SH-SY5Y (cell line): ENCODE measurements at regions not wholly inside any gene's neighbourhood (a gene's known extent, or its start where the extent isn't known, plus 50 kb on each side); places are given as distances from the start of the nearest gene placed in this dataset.

Source experiments
- GATA2 ChIP-seq: IDR thresholded peaks from 2 replicates; pipeline ENCODE4 v1.6.1; 2011; ENCODE audit warnings: mild to moderate bottlenecking, low read depth, low read length
- GATA3 ChIP-seq: IDR thresholded peaks from 2 replicates; pipeline ENCODE4 v1.6.1; 2011; ENCODE audit warnings: low read depth, mild to moderate bottlenecking, low read length, moderate library complexity

DNA sequence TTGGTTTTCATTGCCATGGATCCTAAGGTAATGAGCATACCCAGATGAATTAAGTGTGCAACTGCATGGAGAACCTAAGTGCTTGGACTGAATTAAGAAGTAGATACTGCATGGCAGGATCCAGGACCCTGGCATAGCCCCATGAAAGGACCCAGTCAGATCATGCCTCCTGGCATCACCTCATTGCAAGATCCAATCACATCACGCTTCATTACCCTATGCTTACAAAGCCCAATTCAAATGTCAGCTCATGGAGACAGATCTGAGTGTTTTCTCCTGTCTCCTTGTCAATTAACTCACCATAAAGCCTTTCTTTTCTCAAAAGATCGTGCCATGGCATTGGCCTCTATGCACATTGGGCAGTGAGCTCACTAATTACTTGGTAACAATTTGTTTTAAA is 519.8 kb upstream of the ZNF804A start:
- TF ChIP-seq GATA2 = no peak
- TF ChIP-seq GATA3 = no peak

DNA sequence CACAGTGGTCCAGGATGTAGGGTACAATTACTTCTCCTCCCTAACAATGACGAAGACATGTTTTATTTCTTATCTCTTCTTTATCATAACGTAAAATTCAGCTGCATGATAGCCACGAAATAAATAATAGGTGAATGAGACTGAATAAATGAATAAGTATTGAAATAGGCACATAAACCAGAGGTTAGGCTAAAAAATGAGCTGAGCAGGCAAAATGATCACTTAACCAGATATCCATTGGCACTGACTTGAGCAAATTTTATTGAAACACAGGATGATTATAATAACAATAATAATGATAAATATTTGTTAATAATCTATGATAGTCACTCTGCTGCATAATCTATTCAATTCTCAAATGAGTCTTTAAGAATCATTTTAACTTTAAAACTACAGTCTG is 506.9 kb upstream of the ZNF804A start:
- TF ChIP-seq GATA2 = no peak
- TF ChIP-seq GATA3 = no peak

DNA sequence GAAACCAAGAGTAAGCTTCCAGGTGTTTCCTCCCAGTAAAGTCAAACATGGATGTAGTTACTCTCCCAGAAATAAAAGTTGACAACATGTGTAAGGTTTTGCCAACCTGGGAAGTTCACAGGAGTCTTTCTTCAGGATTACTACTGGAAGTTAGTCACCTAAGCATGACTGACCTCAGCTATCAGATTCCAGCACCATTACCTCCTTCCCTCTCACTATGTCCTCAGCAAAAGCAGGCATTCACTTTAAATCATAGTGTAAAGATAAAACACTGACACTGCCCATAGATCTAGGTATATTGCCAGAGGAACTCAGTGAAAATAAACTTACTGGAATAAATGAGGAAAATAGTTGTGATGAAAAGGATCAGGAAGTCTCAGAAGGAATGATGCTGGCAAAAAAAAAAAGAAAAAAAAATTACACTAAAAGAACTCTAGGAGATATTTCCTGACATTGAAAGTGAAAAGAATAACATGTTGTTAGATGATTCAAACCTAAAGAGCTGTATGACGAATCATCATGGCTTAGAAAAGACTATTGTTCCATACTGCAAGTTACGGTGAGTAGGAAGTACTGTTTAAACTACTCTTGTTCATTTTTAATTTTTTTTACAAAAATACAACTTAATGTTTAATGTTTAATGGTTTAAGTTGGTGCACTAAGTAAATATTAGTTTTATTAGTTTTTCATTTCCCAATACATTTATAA is 484.5 kb upstream of the ZNF804A start:
- no peak for TF ChIP-seq GATA3
- no peak for TF ChIP-seq GATA2

DNA sequence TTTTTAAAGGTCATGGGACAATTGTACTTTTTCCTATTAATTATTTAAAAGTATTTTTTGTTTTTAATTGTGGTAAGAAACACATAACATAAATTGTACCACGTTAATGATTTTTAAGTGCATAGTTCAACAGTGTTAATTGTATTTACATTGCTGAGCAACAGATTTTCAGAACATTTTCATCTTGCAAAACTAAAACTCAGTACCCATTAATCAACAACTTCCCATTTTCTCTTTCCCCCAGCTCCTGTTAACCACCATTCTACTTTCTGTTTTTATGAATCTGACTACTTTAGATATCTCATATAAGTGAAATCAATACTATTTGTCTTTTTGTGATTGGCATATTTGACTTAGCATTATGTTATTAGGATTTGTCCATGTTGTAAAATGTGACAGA is 483.9 kb upstream of the ZNF804A start:
- no peak for TF ChIP-seq GATA2
- no peak for TF ChIP-seq GATA3

DNA sequence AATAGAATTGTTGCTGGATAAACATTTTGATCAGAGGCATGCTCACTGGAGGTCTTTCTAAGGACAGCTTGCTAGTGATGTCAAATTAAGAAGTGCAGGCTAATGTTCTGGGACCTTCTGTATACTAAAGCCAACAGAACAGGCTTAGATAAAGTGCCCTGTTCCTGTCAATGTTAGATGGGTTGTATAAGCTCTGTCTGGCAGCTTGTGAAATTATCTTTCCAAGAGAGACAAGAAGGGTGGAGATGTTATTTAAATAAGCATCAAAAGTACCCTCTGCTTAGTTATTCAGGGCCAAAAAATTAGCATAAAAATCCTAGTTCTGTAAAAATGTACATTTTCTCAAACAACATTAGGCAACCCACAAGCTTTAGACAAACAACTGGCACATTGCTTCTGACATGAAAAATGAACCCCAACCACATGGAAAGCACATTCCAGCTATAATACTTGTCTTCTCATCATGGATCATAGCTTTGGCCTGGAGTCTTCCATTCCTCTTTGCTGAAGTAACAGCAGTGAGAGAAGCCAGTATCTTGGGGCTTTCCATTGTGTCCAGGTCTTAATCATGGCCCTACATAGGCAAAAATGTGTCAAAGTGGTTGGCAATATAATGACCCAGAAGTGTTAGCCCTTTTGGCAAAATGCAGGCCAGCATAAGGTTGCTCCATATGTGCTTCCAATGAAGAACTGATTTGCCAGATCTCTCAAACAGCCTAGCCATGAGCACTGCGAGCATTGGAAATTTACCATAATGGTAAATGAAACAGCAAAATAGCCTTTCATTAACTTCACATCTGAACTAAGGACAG is 478.1 kb upstream of the ZNF804A start:
- no peak for TF ChIP-seq GATA2
- no peak for TF ChIP-seq GATA3

DNA sequence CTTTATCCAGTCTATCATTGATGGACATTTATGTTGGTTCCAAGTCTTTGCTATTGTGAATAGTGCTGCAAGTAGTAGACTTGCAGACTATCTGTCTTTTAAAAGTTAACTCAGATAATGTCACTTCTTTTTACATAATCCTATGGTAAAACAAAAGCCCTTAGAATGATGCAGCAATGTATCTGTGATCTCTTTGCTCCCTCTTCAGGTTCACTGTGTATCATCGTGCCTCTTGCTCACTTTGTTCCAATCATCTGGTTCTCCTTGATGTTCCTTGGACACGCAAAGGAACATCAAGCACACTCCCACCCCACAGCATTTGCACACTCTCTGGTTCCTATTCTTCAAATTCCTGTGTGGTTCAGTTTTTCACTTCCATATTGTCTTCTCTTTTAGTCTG is 472.5 kb upstream of the ZNF804A start:
- TF ChIP-seq GATA3 (no peak), GATA2 (no peak)

DNA sequence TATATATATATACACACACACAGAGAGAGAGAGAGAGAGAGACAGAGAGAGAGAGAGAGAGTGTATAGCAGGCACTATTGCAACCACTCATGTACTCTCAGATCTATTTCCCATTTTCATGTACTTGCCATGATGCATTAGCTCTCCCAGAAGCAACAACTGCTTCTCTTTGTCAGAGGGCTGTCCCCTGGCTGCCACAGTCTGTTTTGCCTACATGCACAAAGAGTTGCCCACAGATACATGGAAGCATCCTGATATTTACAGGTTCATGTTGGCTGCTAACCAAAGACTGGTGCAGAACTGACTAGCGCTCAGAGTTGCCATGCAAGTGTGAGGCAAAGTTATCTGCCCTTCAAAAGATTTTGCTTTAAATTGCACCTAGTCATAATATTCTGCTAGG is 469.3 kb upstream of the ZNF804A start:
- TF ChIP-seq GATA3 (no peak), GATA2 (no peak)

DNA sequence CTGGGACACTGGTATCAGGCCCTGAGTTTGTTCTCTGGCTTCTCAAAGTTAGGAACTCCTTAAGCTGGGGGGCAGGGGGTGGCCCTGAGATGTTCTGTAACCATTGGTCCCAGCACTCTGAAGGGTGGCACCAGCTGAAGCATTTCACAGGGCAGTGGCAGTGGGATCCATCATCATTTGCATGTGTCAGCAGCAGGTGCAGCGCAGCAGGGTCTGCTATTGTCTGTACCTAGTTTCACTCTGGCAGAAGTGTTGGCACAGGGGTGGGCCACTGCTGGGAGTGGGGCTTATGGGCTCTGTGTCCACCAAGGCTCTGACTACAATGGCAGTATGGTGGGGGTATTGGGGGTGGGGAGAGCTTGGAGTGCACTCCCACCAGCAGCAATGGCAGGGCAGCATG is 460.4 kb upstream of the ZNF804A start:
- TF ChIP-seq GATA2 = no peak
- TF ChIP-seq GATA3 = no peak

DNA sequence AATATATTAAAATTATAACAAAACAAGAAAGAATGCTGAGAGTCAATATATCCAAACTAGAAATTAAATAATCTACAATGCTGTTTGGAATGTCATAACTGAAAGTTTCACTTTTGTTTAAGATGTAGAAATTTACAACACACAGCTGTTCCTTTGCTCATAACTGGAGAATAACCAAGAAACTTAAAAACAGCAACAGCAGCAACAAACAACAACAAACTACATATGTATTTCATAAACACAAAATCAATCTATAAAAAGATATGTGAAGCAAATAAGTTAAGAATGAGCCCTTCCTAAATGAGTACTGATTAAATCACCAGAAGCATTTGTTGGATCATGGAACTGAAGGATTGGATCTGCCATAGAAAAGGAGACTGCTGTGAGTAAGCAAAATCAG is 456.5 kb upstream of the ZNF804A start:
- TF ChIP-seq GATA3 (no peak), GATA2 (no peak)

DNA sequence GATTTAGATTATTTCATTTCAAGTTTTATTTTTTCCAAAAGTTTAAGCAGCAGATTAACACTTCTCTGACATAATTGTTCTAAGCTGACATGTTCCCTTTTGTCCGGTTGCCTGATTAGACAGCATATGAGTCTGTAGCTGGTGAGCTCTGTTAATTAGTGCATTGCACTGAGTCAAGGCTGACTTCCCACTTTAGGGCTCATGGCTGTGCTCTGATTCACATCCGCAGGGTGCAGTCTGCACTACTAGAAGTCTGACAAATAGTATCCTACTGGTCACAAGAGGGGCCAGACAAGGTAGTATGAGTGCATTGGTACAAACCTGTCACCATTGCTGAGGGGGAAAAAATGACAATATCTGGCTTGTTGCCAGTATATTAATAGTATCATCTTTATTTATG is 443.9 kb upstream of the ZNF804A start:
- TF ChIP-seq GATA2 = no peak
- no peak for TF ChIP-seq GATA3

DNA sequence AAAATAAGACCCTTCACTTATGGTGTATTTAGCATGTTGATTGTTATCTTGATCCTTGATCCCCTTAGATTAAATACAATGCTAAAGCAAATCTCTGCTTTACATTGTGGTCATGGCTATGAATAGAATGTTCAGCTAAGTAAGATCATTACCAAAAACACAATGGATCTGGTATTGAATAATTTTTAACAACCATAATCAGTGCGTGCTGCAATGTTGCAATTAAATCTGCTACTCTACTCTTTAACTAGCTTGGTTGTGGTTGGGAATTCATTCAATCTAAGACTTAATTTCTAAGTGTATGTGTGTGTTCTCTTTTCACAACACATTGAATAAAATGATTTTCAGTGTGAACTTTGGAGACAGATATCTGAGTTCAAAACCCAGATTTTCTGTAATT is 442.5 kb upstream of the ZNF804A start:
- TF ChIP-seq GATA3 = no peak
- TF ChIP-seq GATA2 = no peak

DNA sequence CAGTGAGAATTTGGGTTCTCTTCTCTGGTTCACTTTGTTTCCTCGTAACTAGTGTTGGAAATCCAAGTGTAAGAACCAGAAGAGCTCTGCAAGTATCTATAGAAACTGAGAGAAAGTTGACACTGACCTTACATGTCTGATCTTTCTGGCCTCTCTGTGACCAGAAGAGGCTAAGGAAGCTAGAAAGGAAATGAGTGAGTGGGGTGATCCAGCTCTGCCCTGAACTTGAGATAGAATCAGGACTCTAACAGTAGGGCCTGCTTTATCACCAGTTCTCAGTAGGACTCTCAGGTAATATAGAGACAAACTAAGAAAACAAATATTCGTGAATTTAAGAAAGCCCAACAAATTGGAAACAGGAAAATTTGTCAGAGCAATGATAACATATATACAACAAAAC is 441.2 kb upstream of the ZNF804A start:
- TF ChIP-seq GATA3 (no peak), GATA2 (no peak)

DNA sequence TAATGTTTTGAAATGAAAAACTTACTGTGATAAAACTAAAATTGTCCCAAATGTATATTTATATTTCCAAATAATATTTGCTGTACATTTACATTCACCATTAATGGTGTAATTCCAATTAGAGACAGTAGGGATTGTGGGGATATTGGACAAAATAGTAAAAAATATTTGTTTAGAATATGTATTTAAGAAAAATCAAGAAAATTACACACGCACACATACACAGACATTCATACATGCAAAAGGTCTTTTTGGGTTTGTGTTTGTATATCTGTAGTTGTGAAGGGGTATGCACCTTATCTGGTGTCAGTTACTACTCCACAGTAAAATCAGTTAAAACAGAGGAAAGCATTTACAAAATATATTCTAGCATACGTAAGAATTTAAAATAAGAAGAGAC is 435.9 kb upstream of the ZNF804A start:
- TF ChIP-seq GATA3 = no peak
- TF ChIP-seq GATA2 = no peak

DNA sequence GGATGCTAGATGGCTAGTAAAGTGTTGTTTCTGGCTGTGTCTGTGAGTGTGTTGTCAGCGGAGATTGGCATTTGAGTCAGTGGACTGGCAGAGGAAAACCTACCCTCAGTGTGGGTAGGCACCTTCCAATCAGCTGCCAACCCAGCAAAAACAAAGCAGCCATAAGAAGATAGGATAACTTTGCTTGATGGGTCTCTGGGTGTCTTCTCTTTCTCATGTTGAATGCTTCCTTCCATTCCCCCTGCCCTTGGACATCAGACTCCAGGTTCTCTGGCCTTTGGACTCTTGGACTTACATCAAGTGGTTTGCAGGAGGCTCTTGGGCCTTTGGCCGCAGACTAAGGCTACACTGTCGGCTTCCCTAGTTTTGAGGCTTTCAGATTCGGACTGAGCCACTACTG is 429.0 kb upstream of the ZNF804A start:
- no peak for TF ChIP-seq GATA3
- TF ChIP-seq GATA2 = no peak

DNA sequence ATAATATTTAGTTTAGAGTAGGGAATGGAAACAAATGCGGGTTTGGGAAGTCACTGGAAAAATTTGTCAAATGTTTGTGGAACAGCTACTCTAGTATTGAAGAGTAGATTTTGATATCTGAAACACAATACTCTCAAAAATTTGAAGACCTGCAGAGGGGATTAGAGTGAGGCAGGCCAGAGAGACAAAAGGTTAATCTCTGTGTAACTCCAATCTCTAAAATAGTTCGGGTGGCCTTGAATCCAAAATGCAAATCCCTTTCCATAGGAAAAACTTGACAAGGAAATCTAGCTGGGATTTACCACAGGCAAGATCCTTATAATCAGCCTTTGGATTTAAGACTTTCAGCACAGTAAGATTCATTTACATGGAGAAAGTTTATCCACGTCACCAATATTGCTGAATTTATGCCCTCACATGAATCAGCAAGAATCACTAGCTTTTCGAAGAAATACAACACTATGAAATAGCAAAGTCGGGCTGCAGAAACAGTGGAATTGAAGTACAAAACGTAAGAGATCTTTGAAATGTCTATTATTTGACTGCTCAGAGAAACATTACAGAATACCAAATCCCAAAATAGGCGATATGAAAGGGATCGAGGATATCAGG is 423.7 kb upstream of the ZNF804A start:
- no peak for TF ChIP-seq GATA3
- no peak for TF ChIP-seq GATA2

DNA sequence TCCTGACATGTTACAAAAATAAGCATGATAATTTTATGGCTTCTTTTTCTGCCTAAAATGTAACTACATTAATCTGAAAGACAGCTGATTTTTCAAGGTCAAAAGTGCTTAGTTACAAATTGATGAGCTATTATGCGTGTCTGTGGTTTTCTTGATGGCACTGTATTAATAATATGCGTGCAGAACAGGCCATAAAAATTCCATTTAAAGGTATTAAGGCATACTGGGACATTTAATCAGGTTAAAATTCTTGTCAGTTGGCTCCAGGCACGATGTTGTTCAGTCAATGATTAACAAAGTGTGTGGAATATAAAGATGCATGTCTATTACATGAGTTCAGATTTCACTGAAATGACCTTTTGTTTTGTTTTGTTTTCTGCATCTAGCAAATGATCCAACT is 420.1 kb upstream of the ZNF804A start:
- no peak for TF ChIP-seq GATA3
- TF ChIP-seq GATA2 = no peak
